ENCODE measurements at regions not wholly inside any gene's neighbourhood (a gene's known extent, or its start where the extent isn't known, plus 50 kb on each side); places are given as distances from the start of the nearest gene placed in this dataset.

- DNase-seq (ENCODE audit: extremely low read depth in 1 of 4, low spot score in 3 of 4) (no peak), ATAC-seq (no peak), FAIRE-seq (no peak)
- Histone ChIP-seq H3K4me1 (replicated peaks in 1 of 2; ENCODE audit: control insufficient read depth in 2 of 2, insufficient read depth in 2 of 2, low read length in 2 of 2) (peaks cover 0 to 5% of the 10 kb centered on the region in 2 experiments; a peak in 3 of 5 replicates), H3K9ac (ENCODE audit: insufficient read depth in 1 of 2, low read depth in 2 of 2, low read length in 2 of 2) (no peak overlapping the region), H3K27me3 (ENCODE audit: control insufficient read depth in 2 of 2, insufficient read depth in 2 of 2, low read length in 2 of 2) (no peaks in the 10 kb centered on the region; a peak in 1 of 5 replicates), H3K4me2 (ENCODE audit: insufficient read depth, low read length) (no peak overlapping the region), H3K4me3 (no peak overlapping the region), H3K9me3 (replicated peaks; ENCODE audit: control insufficient read depth, insufficient read depth, low read depth, low read length) (no peaks in the 10 kb centered on the region), H2AFZ (ENCODE audit: low read depth, low read length) (no peak overlapping the region), H3K79me2 (ENCODE audit: control insufficient read depth, insufficient read depth, low read length) (no peaks in the 10 kb centered on the region), H3K27ac (ENCODE audit: extremely low read depth, low read depth, low read length) (no peak overlapping the region), H3K36me3 (ENCODE audit: control insufficient read depth, insufficient read depth, low read length) (no peaks in the 10 kb centered on the region), H4K20me1 (replicated peaks; ENCODE audit: control insufficient read depth, insufficient read depth, low read length) (no peaks in the 10 kb centered on the region), H3K9me1 (ENCODE audit: control insufficient read depth, insufficient read depth, low read length) (no peaks in the 10 kb centered on the region)
- TF ChIP-seq FIP1L1 (IDR thresholded peaks at IDR 0.05; ENCODE audit: low read depth, low read length, poor library complexity, severe bottlenecking) (no peak), HMBOX1 (IDR thresholded peaks at IDR 0.05) (no peak), ZNF583 (CRISPR knock-in tag; IDR thresholded peaks at IDR 0.05) (no peak), TEAD2 (tag; IDR thresholded peaks at IDR 0.05) (no peak), ZNF518B (CRISPR knock-in tag; IDR thresholded peaks at IDR 0.05) (no peak), GABPB1 (CRISPR knock-in tag; IDR thresholded peaks at IDR 0.05) (no peak), MECOM (CRISPR knock-in tag; IDR thresholded peaks at IDR 0.05) (no peak), TAF7 (tag; IDR thresholded peaks at IDR 0.05) (no peak), ZNF282 (CRISPR knock-in tag; IDR thresholded peaks at IDR 0.05) (no peak)
- TF ChIP-seq, protein P1, sequence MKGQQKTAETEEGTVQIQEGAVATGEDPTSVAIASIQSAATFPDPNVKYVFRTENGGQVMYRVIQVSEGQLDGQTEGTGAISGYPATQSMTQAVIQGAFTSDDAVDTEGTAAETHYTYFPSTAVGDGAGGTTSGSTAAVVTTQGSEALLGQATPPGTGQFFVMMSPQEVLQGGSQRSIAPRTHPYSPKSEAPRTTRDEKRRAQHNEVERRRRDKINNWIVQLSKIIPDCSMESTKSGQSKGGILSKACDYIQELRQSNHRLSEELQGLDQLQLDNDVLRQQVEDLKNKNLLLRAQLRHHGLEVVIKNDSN (CRISPR knock-in tag; IDR thresholded peaks at IDR 0.05): no peak
- TF ChIP-seq, protein P2, sequence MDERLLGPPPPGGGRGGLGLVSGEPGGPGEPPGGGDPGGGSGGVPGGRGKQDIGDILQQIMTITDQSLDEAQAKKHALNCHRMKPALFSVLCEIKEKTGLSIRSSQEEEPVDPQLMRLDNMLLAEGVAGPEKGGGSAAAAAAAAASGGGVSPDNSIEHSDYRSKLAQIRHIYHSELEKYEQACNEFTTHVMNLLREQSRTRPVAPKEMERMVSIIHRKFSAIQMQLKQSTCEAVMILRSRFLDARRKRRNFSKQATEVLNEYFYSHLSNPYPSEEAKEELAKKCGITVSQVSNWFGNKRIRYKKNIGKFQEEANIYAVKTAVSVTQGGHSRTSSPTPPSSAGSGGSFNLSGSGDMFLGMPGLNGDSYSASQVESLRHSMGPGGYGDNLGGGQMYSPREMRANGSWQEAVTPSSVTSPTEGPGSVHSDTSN (CRISPR knock-in tag; IDR thresholded peaks at IDR 0.05; ENCODE audit: low read depth): no peak
- TF ChIP-seq, protein P2 (tag; conservative IDR thresholded peaks at IDR 0.05; ENCODE audit: low read depth): no peak
- TF ChIP-seq, protein P3, sequence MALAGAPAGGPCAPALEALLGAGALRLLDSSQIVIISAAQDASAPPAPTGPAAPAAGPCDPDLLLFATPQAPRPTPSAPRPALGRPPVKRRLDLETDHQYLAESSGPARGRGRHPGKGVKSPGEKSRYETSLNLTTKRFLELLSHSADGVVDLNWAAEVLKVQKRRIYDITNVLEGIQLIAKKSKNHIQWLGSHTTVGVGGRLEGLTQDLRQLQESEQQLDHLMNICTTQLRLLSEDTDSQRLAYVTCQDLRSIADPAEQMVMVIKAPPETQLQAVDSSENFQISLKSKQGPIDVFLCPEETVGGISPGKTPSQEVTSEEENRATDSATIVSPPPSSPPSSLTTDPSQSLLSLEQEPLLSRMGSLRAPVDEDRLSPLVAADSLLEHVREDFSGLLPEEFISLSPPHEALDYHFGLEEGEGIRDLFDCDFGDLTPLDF (CRISPR knock-in tag; IDR thresholded peaks at IDR 0.05): no peak
- ChIA-PET POLR2A (interaction anchor here (1.9 kb wide), 1 partner anchor 12 kb away, joined by 6 read pairs; no protein-coding TSS in a partner anchor), CTCF (ENCODE audit: low intra/inter-chr PET ratio) (no interaction called here)
- in situ Hi-C loops (cut with MboI): no loop called here
- BruUV-seq (replicated peaks): no TSS peak
- intact Hi-C loops (cut with micrococcal nuclease): no loop called here
- 15% methylated on average over 4 of the region's 4 CpGs for WGBS (ENCODE audit: insufficient coverage, low coverage, missing lambda C conversion rate)
Measured at GRCh38 chrX:38878641-38879340, 77.5 kb downstream of the MID1IP1 start.
